IMR-90 (cell line): ENCODE measurements at regions not wholly inside any gene's neighbourhood (a gene's known extent, or its start where the extent isn't known, plus 50 kb on each side); places are given as distances from the start of the nearest gene placed in this dataset.

Experiments used
- POLR2A ChIP-seq: IDR thresholded peaks from 2 replicates; pipeline ENCODE4 v1.6.1; 2012; ENCODE audit warnings: mild to moderate bottlenecking, low read depth, low read length
- TF ChIP-seq, protein P1 (sequence below): conservative IDR thresholded peaks from 2 replicates; pipeline ENCODE4 v1.5.1; 2012; ENCODE audit warnings: mild to moderate bottlenecking, low read depth, low read length, improper control_type of control experiment

DNA sequence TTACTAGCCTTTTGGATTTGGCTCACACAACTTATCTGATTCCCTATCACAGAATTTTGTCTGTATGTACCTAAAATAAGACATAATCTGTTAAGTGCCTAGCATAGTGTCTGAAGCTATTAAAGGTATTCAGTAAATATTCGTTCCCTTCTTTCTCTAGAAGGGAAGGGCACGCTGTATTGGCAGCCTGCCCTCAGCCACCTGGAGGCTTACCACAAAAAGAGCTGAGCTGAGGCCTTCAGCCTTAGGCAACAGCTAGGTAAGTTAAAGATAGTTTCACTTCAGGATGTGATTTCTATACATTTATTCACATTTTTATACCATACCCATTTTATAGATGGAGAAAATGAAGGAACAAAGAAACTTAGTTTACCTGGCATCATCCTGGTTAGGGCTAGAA is 400.0 kb upstream of the LCORL start:
- no peak for TF ChIP-seq POLR2A
- TF ChIP-seq, protein P1, sequence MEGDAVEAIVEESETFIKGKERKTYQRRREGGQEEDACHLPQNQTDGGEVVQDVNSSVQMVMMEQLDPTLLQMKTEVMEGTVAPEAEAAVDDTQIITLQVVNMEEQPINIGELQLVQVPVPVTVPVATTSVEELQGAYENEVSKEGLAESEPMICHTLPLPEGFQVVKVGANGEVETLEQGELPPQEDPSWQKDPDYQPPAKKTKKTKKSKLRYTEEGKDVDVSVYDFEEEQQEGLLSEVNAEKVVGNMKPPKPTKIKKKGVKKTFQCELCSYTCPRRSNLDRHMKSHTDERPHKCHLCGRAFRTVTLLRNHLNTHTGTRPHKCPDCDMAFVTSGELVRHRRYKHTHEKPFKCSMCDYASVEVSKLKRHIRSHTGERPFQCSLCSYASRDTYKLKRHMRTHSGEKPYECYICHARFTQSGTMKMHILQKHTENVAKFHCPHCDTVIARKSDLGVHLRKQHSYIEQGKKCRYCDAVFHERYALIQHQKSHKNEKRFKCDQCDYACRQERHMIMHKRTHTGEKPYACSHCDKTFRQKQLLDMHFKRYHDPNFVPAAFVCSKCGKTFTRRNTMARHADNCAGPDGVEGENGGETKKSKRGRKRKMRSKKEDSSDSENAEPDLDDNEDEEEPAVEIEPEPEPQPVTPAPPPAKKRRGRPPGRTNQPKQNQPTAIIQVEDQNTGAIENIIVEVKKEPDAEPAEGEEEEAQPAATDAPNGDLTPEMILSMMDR: no peak
